Sigmoid colon (tissue), 6 donors: ENCODE measurements at regions not wholly inside any gene's neighbourhood (a gene's known extent, or its start where the extent isn't known, plus 50 kb on each side); places are given as distances from the start of the nearest gene placed in this dataset.

ENCODE experiments used
- DNase-seq: peaks from one replicate; pipeline ENCODE4 v3.0.0-alpha.2; 2019
- H3K27ac ChIP-seq, 4 donors: fragments of 200-600 bp; sonication (generic); one replicate each; pipeline ENCODE4 v1.5.1; 2016 to 2019; ENCODE audit warnings: mild to moderate bottlenecking in 1 of 4
- H3K27me3 ChIP-seq, 3 donors: fragments of 200-600 bp; sonication (generic); one replicate each; pipeline ENCODE4 v1.5.1; 2019; ENCODE audit warnings: mild to moderate bottlenecking in 1 of 3
- H3K36me3 ChIP-seq, 4 donors: fragments of 200-600 bp; sonication (generic); one replicate each; pipeline ENCODE4 v1.5.1; 2016 to 2019
- H3K4me1 ChIP-seq, 4 donors: fragments of 200-600 bp; sonication (generic); one replicate each; pipeline ENCODE4 v1.5.1; 2017 to 2019
- H3K4me3 ChIP-seq, 4 donors: fragments of 200-600 bp; sonication (generic); one replicate each; pipeline ENCODE4 v1.5.1; 2017 to 2019; ENCODE audit warnings: mild to moderate bottlenecking in 2 of 4, moderate library complexity in 1 of 4
- H3K9me3 ChIP-seq, 4 donors: fragments of 200-600 bp in 3 of 4; sonication (generic) in 3 of 4; one replicate each; pipeline versions ENCODE4 v1.5.1 to v1.6.1; 2013 to 2019
- CTCF ChIP-seq, 4 experiments: fragments of 450-650 bp in 3 of 4; fragments of 200-600 bp in 1 of 4; IDR thresholded peaks; one replicate each; pipeline ENCODE4 v1.5.1; 2016 to 2019; ENCODE audit warnings: antibody characterized with exemption in 4 of 4, mild to moderate bottlenecking in 3 of 4, moderate library complexity in 2 of 4
- EP300 ChIP-seq, 4 donors: sonication (generic); formaldehyde crosslinking; IDR thresholded peaks; one replicate each; pipeline ENCODE4 v1.6.1; 2017; ENCODE audit warnings: antibody characterized with exemption in 4 of 4
- POLR2A ChIP-seq, 2 donors: fragments of 450-650 bp; IDR thresholded peaks; one replicate each; pipeline ENCODE4 v1.6.1; 2016; ENCODE audit warnings: antibody characterized with exemption in 2 of 2, mild to moderate bottlenecking in 2 of 2, moderate library complexity in 2 of 2
- POLR2AphosphoS5 ChIP-seq, 4 donors: sonication (generic); formaldehyde crosslinking; IDR thresholded peaks; one replicate each; pipeline ENCODE4 v1.6.1; 2017; ENCODE audit warnings: antibody characterized with exemption in 4 of 4
- WGBS, 2 donors: extraction: QIAGEN DNeasy Blood & Tissue Kit; methylation state at CpG; one replicate each; pipeline ENCODE4 v1.1.7; 2013; 5-methylcytosine and 5-hydroxymethylcytosine counted together
- intact Hi-C: fragments of 100-400 bp; cut with DNase I; formaldehyde crosslinking; loops from one replicate; pipeline ENCODE4 v1.15.1; 2023
- donor health status: healthy with polysubstance abuse.
- donor health status: healthy.

- Histone ChIP-seq H3K27me3 (no peaks in the 10 kb centered on the region), H3K27ac (peak overlapping the region in 1 of 4 donors; percentile 9), H3K4me3 (no peak overlapping the region), H3K4me1 (peaks cover 0 to 18% (median 7%) of the 10 kb centered on the region in 4 donors), H3K9me3 (no peaks in the 10 kb centered on the region), H3K36me3 (no peaks in the 10 kb centered on the region)
- intact Hi-C loops = no loop called here
- no peak for DNase-seq
- 61 to 72% methylated on average over 2 of the region's 2 CpGs for WGBS, 2 donors
- TF ChIP-seq POLR2AphosphoS5 (IDR thresholded peaks at IDR 0.05) (no peak), POLR2A (IDR thresholded peaks at IDR 0.05) (no peak), CTCF (IDR thresholded peaks at IDR 0.05) (no peak), EP300 (IDR thresholded peaks at IDR 0.05) (no peak)
Observed at GRCh38 chr3:162770551-162770950, 1273.9 kb downstream of the OTOL1 start.

- DNase-seq = no peak
- no peak overlapping the region for H3K27ac ChIP-seq
- H3K27me3 ChIP-seq = no peaks in the 10 kb centered on the region
- H3K36me3 ChIP-seq = no peaks in the 10 kb centered on the region
- peaks cover 0 to 11% (median 3%) of the 10 kb centered on the region in 4 donors for H3K4me1 ChIP-seq
- WGBS, 2 donors = 84 to 89% methylated on average over 1 of the region's 1 CpG
- no peaks in the 10 kb centered on the region for H3K9me3 ChIP-seq
- no peak overlapping the region for H3K4me3 ChIP-seq
- intact Hi-C loops = no loop called here
- TF ChIP-seq CTCF (IDR thresholded peaks at IDR 0.05) = no peak
- TF ChIP-seq EP300 (IDR thresholded peaks at IDR 0.05) = no peak
- TF ChIP-seq POLR2A (IDR thresholded peaks at IDR 0.05) = no peak
- no peak for TF ChIP-seq POLR2AphosphoS5 (IDR thresholded peaks at IDR 0.05)
Observed at GRCh38 chr3:162774613-162775100, 1278.0 kb downstream of the OTOL1 start.

GRCh38 chr3:162776148-162776547, 1279.5 kb downstream of the OTOL1 start:
- H3K4me1 ChIP-seq = no peaks in the 10 kb centered on the region
- TF ChIP-seq EP300 (IDR thresholded peaks at IDR 0.05) = no peak
- no peak for TF ChIP-seq CTCF (IDR thresholded peaks at IDR 0.05)
- no peak for TF ChIP-seq POLR2AphosphoS5 (IDR thresholded peaks at IDR 0.05)
- TF ChIP-seq POLR2A (IDR thresholded peaks at IDR 0.05) = no peak
- no peaks in the 10 kb centered on the region for H3K27me3 ChIP-seq
- no peak overlapping the region for H3K4me3 ChIP-seq
- no peaks in the 10 kb centered on the region for H3K9me3 ChIP-seq
- intact Hi-C loops = no loop called here
- H3K36me3 ChIP-seq = no peaks in the 10 kb centered on the region
- no peak for DNase-seq
- 31 to 72% methylated on average over 3 of the region's 3 CpGs for WGBS, 2 donors
- H3K27ac ChIP-seq = no peak overlapping the region

GRCh38 chr3:162777118-162777517, 1280.5 kb downstream of the OTOL1 start:
- DNase-seq = no peak
- 87 to 96% methylated on average over 1 of the region's 1 CpG for WGBS, 2 donors
- intact Hi-C loops = no loop called here
- no peaks in the 10 kb centered on the region for H3K9me3 ChIP-seq
- H3K27ac ChIP-seq = no peak overlapping the region
- H3K4me1 ChIP-seq = no peaks in the 10 kb centered on the region
- H3K36me3 ChIP-seq = no peaks in the 10 kb centered on the region
- H3K27me3 ChIP-seq = no peaks in the 10 kb centered on the region
- no peak overlapping the region for H3K4me3 ChIP-seq
- TF ChIP-seq EP300 (IDR thresholded peaks at IDR 0.05) (no peak), POLR2A (IDR thresholded peaks at IDR 0.05) (no peak), CTCF (IDR thresholded peaks at IDR 0.05) (no peak), POLR2AphosphoS5 (IDR thresholded peaks at IDR 0.05) (no peak)

GRCh38 chr3:162780313-162780712, 1283.7 kb downstream of the OTOL1 start:
- TF ChIP-seq CTCF (IDR thresholded peaks at IDR 0.05) (no peak), POLR2AphosphoS5 (IDR thresholded peaks at IDR 0.05) (no peak), POLR2A (IDR thresholded peaks at IDR 0.05) (no peak), EP300 (IDR thresholded peaks at IDR 0.05) (no peak)
- DNase-seq = no peak
- Histone ChIP-seq H3K36me3 (no peaks in the 10 kb centered on the region), H3K27me3 (no peaks in the 10 kb centered on the region), H3K27ac (no peak overlapping the region), H3K9me3 (no peaks in the 10 kb centered on the region), H3K4me3 (no peak overlapping the region), H3K4me1 (no peaks in the 10 kb centered on the region)
- intact Hi-C loops = no loop called here
